WTC11 (cell line): ENCODE measurements at regions not wholly inside any gene's neighbourhood (a gene's known extent, or its start where the extent isn't known, plus 50 kb on each side); places are given as distances from the start of the nearest gene placed in this dataset.

Experiments
- ATAC-seq: fragments of 200-7000 bp; cut with Tn5 transposase; 2 replicates; pipeline ENCODE4 v1.10.0; 2021; ENCODE audit warnings: mild to moderate bottlenecking, moderate library complexity
- CTCF ChIA-PET: fragments of 300-600 bp; sonication (Branson Sonifier 250); formaldehyde crosslinking; loops from one replicate; lab custom pipeline; 2021; ENCODE audit warnings: antibody characterized with exemption; lab: Charles Lee
- POLR2A ChIA-PET: fragments of 350-600 bp; sonication (Branson Sonifier 250); formaldehyde crosslinking; loops from one replicate; lab custom pipeline; 2021; ENCODE audit warnings: antibody characterized with exemption; lab: Charles Lee
- DNase-seq: peaks from one replicate; pipeline ENCODE4 v3.0.0; 2021; ENCODE audit warnings: low spot score
- H3K27ac Mint-ChIP-seq: 2 replicates; pipeline ENCODE4 v1.8.0; 2021; ENCODE audit warnings: mixed read lengths
- H3K27me3 Mint-ChIP-seq: 2 replicates; pipeline ENCODE4 v1.8.0; 2021; ENCODE audit warnings: low read depth, mild to moderate bottlenecking, moderate library complexity, mixed read lengths
- H3K36me3 Mint-ChIP-seq: 2 replicates; pipeline ENCODE4 v1.8.0; 2021; ENCODE audit warnings: mixed read lengths
- H3K4me1 Mint-ChIP-seq: 2 replicates; pipeline ENCODE4 v1.8.0; 2022; ENCODE audit warnings: mixed read lengths
- H3K4me3 Mint-ChIP-seq: 2 replicates; pipeline ENCODE4 v1.8.0; 2021; ENCODE audit warnings: mild to moderate bottlenecking, moderate library complexity, mixed read lengths
- H3K9me3 Mint-ChIP-seq: 2 replicates; pipeline ENCODE4 v1.8.0; 2021; ENCODE audit warnings: mixed read lengths
- ATF1 ChIP-seq: sonication (generic); formaldehyde crosslinking; IDR thresholded peaks from 2 replicates; pipeline ENCODE4 v1.8.1; 2023; ENCODE audit warnings: mild to moderate bottlenecking, moderate library complexity, missing genetic modification reagents
- CDX4 ChIP-seq: fragments of 250-450 bp; sonication (Bioruptor Pico); IDR thresholded peaks from 2 replicates; pipeline ENCODE4 v1.9.0; 2021; ENCODE audit warnings: moderate library complexity, mild to moderate bottlenecking, inconsistent platforms, borderline replicate concordance
- E2F1 ChIP-seq: sonication (generic); formaldehyde crosslinking; IDR thresholded peaks from 2 replicates; pipeline ENCODE4 v1.8.0; 2022; ENCODE audit warnings: mild to moderate bottlenecking, missing genetic modification reagents
- GRHL2 ChIP-seq: fragments of 250-450 bp; sonication (Bioruptor Pico); IDR thresholded peaks from 2 replicates; pipeline ENCODE4 v1.8.0; 2022; ENCODE audit warnings: mild to moderate bottlenecking, moderate library complexity; ENCODE audit not compliant: insufficient replicate concordance, severe bottlenecking
- GTF2I ChIP-seq: fragments of 250-450 bp; sonication (Bioruptor Pico); conservative IDR thresholded peaks from 2 replicates; pipeline ENCODE4 v1.4.0; 2021; ENCODE audit warnings: mild to moderate bottlenecking
- JAZF1 ChIP-seq: fragments of 250-450 bp; sonication (Bioruptor Pico); IDR thresholded peaks from 2 replicates; pipeline ENCODE4 v1.9.0; 2021; ENCODE audit warnings: moderate library complexity, mild to moderate bottlenecking, inconsistent platforms
- JUN ChIP-seq: sonication (generic); formaldehyde crosslinking; IDR thresholded peaks from 2 replicates; pipeline ENCODE4 v1.8.0; 2023; ENCODE audit warnings: mild to moderate bottlenecking, missing genetic modification reagents
- KAT7 ChIP-seq: sonication (generic); formaldehyde crosslinking; IDR thresholded peaks from 2 replicates; pipeline ENCODE4 v1.8.1; 2023; ENCODE audit warnings: missing genetic modification reagents, mild to moderate bottlenecking, borderline replicate concordance
- MAX ChIP-seq: sonication (generic); formaldehyde crosslinking; IDR thresholded peaks from 2 replicates; pipeline ENCODE4 v1.8.0; 2022; ENCODE audit warnings: mild to moderate bottlenecking, missing genetic modification reagents
- NR3C1 ChIP-seq: sonication (generic); formaldehyde crosslinking; conservative IDR thresholded peaks from 2 replicates; pipeline ENCODE4 v1.8.1; 2023; ENCODE audit warnings: low read depth, mild to moderate bottlenecking, missing genetic modification reagents
- OVOL2 ChIP-seq: fragments of 250-450 bp; sonication (Bioruptor Pico); IDR thresholded peaks from 2 replicates; pipeline ENCODE4 v1.9.0; 2021; ENCODE audit warnings: mild to moderate bottlenecking, borderline replicate concordance
- PREB ChIP-seq: sonication (generic); formaldehyde crosslinking; IDR thresholded peaks from 2 replicates; pipeline ENCODE4 v1.8.1; 2022; ENCODE audit warnings: mild to moderate bottlenecking, missing genetic modification reagents, moderate library complexity, borderline replicate concordance
- PRRX2 ChIP-seq: fragments of 250-450 bp; sonication (Bioruptor Pico); IDR thresholded peaks from 2 replicates; pipeline ENCODE4 v1.8.0; 2021; ENCODE audit warnings: mild to moderate bottlenecking
- RELA ChIP-seq: sonication (generic); formaldehyde crosslinking; IDR thresholded peaks from 2 replicates; pipeline ENCODE4 v1.8.1; 2022; ENCODE audit warnings: missing genetic modification reagents, mild to moderate bottlenecking, borderline replicate concordance
- STAT6 ChIP-seq: sonication (generic); formaldehyde crosslinking; conservative IDR thresholded peaks from 2 replicates; pipeline ENCODE4 v1.8.1; 2023; ENCODE audit warnings: mild to moderate bottlenecking, low read depth, missing genetic modification reagents, moderate library complexity
- TCF7 ChIP-seq: sonication (generic); formaldehyde crosslinking; IDR thresholded peaks from 2 replicates; pipeline ENCODE4 v1.8.0; 2022; ENCODE audit warnings: mild to moderate bottlenecking, low read depth, missing genetic modification reagents, moderate library complexity
- ZNF219 ChIP-seq: sonication (generic); formaldehyde crosslinking; IDR thresholded peaks from 2 replicates; pipeline ENCODE4 v1.8.0; 2023; ENCODE audit warnings: missing genetic modification reagents, mild to moderate bottlenecking, borderline replicate concordance
- ZNF263 ChIP-seq: sonication (generic); formaldehyde crosslinking; IDR thresholded peaks from 2 replicates; pipeline ENCODE4 v1.8.1; 2022; ENCODE audit warnings: low read depth, mild to moderate bottlenecking, moderate library complexity, missing genetic modification reagents
- ZNF671 ChIP-seq: fragments of 250-450 bp; sonication (Bioruptor Pico); IDR thresholded peaks from 2 replicates; pipeline ENCODE4 v1.8.0; 2021; ENCODE audit warnings: mild to moderate bottlenecking
- ZSCAN18 ChIP-seq: fragments of 250-450 bp; sonication (Bioruptor Pico); IDR thresholded peaks from 2 replicates; pipeline ENCODE4 v2.1.2; 2022; ENCODE audit warnings: mild to moderate bottlenecking, moderate library complexity

GRCh38 chr12:73815072-73815645 is 722.5 kb upstream of the ATXN7L3B start:
- POLR2A ChIA-PET, result no interaction called here
- CTCF ChIA-PET, result interaction anchor here (1.1 kb wide), 1 partner anchor 1217 kb away, joined by 3 read pairs; no protein-coding TSS in a partner anchor
- TF ChIP-seq PRRX2 (no peak), TCF7 (CRISPR knock-in tag) (no peak), E2F1 (no peak), RELA (no peak)
- Mint-ChIP-seq H3K27ac (no peak overlapping the region), H3K27me3 (no peaks in the 10 kb centered on the region), H3K4me1 (peaks cover 12% of the 10 kb centered on the region), H3K9me3 (peaks cover under 1% of the 10 kb centered on the region), H3K4me3 (no peak overlapping the region), H3K36me3 (peaks cover under 1% of the 10 kb centered on the region; the same call in 1 of the 2 replicates)
- DNase-seq (no peak), ATAC-seq (peak; percentile 78)

GRCh38 chr12:73817161-73817560 is 720.5 kb upstream of the ATXN7L3B start:
- Mint-ChIP-seq H3K36me3 (peaks cover 15% of the 10 kb centered on the region), H3K27ac (no peak overlapping the region), H3K4me3 (no peak overlapping the region), H3K27me3 (0 out of 2 replicates have a peak, but pooled peaks cover 4% of the 10 kb centered on the region), H3K9me3 (peaks cover 19% of the 10 kb centered on the region), H3K4me1 (peaks cover 12% of the 10 kb centered on the region)
- DNase-seq (no peak), ATAC-seq (no peak)
- TF ChIP-seq ZNF219 (no peak), JUN (CRISPR knock-in tag) (no peak), MAX (CRISPR knock-in tag) (no peak), ZSCAN18 (CRISPR knock-in tag) (no peak), GRHL2 (CRISPR knock-in tag) (no peak), ZNF263 (CRISPR knock-in tag) (no peak), ZNF671 (CRISPR knock-in tag) (no peak), OVOL2 (CRISPR knock-in tag) (no peak), JAZF1 (no peak), KAT7 (CRISPR knock-in tag) (no peak), CDX4 (CRISPR knock-in tag) (no peak), ATF1 (CRISPR knock-in tag) (no peak), STAT6 (CRISPR knock-in tag) (no peak), GTF2I (CRISPR knock-in tag) (no peak), PREB (no peak), NR3C1 (CRISPR knock-in tag) (no peak)
- CTCF ChIA-PET, result no interaction called here
- POLR2A ChIA-PET, result no interaction called here
